WTC11 (cell line): ENCODE measurements at regions not wholly inside any gene's neighbourhood (a gene's known extent, or its start where the extent isn't known, plus 50 kb on each side); places are given as distances from the start of the nearest gene placed in this dataset.

Experiments
- ATAC-seq: fragments of 200-7000 bp; cut with Tn5 transposase; 2 replicates; pipeline ENCODE4 v1.10.0; 2021; ENCODE audit warnings: mild to moderate bottlenecking, moderate library complexity
- CTCF ChIA-PET: fragments of 300-600 bp; sonication (Branson Sonifier 250); formaldehyde crosslinking; loops from one replicate; lab custom pipeline; 2021; ENCODE audit warnings: antibody characterized with exemption; lab: Charles Lee
- POLR2A ChIA-PET: fragments of 350-600 bp; sonication (Branson Sonifier 250); formaldehyde crosslinking; loops from one replicate; lab custom pipeline; 2021; ENCODE audit warnings: antibody characterized with exemption; lab: Charles Lee
- DNase-seq: peaks from one replicate; pipeline ENCODE4 v3.0.0; 2021; ENCODE audit warnings: low spot score
- H3K27ac Mint-ChIP-seq: 2 replicates; pipeline ENCODE4 v1.8.0; 2021; ENCODE audit warnings: mixed read lengths
- H3K27me3 Mint-ChIP-seq: 2 replicates; pipeline ENCODE4 v1.8.0; 2021; ENCODE audit warnings: low read depth, mild to moderate bottlenecking, moderate library complexity, mixed read lengths
- H3K36me3 Mint-ChIP-seq: 2 replicates; pipeline ENCODE4 v1.8.0; 2021; ENCODE audit warnings: mixed read lengths
- H3K4me1 Mint-ChIP-seq: 2 replicates; pipeline ENCODE4 v1.8.0; 2022; ENCODE audit warnings: mixed read lengths
- H3K4me3 Mint-ChIP-seq: 2 replicates; pipeline ENCODE4 v1.8.0; 2021; ENCODE audit warnings: mild to moderate bottlenecking, moderate library complexity, mixed read lengths
- H3K9me3 Mint-ChIP-seq: 2 replicates; pipeline ENCODE4 v1.8.0; 2021; ENCODE audit warnings: mixed read lengths
- CREB1 ChIP-seq: sonication (generic); formaldehyde crosslinking; IDR thresholded peaks from 2 replicates; pipeline ENCODE4 v1.8.0; 2023; ENCODE audit warnings: mild to moderate bottlenecking, missing genetic modification reagents
- FOXP1 ChIP-seq: sonication (generic); formaldehyde crosslinking; IDR thresholded peaks from 2 replicates; pipeline ENCODE4 v1.8.0; 2022; ENCODE audit warnings: missing genetic modification reagents, mild to moderate bottlenecking, moderate library complexity, borderline replicate concordance
- HMGA2 ChIP-seq: fragments of 250-450 bp; sonication (Bioruptor Pico); IDR thresholded peaks from 2 replicates; pipeline ENCODE4 v1.4.0; 2021; ENCODE audit warnings: mild to moderate bottlenecking, moderate library complexity
- IRF2 ChIP-seq: sonication (generic); formaldehyde crosslinking; IDR thresholded peaks from 2 replicates; pipeline ENCODE4 v1.8.0; 2022; ENCODE audit warnings: low read depth, missing genetic modification reagents, borderline replicate concordance
- JUN ChIP-seq: sonication (generic); formaldehyde crosslinking; IDR thresholded peaks from 2 replicates; pipeline ENCODE4 v1.8.0; 2023; ENCODE audit warnings: mild to moderate bottlenecking, missing genetic modification reagents
- KAT7 ChIP-seq: sonication (generic); formaldehyde crosslinking; IDR thresholded peaks from 2 replicates; pipeline ENCODE4 v1.8.1; 2023; ENCODE audit warnings: missing genetic modification reagents, mild to moderate bottlenecking, borderline replicate concordance
- MXD4 ChIP-seq: fragments of 250-450 bp; sonication (Bioruptor Pico); IDR thresholded peaks from 2 replicates; pipeline ENCODE4 v1.8.0; 2021; ENCODE audit warnings: mild to moderate bottlenecking, moderate library complexity, borderline replicate concordance
- NFYB ChIP-seq: sonication (generic); formaldehyde crosslinking; conservative IDR thresholded peaks from 2 replicates; pipeline ENCODE4 v1.8.0; 2022; ENCODE audit warnings: low read depth, missing genetic modification reagents
- RELA ChIP-seq: sonication (generic); formaldehyde crosslinking; IDR thresholded peaks from 2 replicates; pipeline ENCODE4 v1.8.1; 2022; ENCODE audit warnings: missing genetic modification reagents, mild to moderate bottlenecking, borderline replicate concordance
- RORB ChIP-seq: fragments of 250-450 bp; sonication (Bioruptor Pico); IDR thresholded peaks from 2 replicates; pipeline ENCODE4 v1.9.0; 2021; ENCODE audit warnings: mild to moderate bottlenecking
- SOX15 ChIP-seq: fragments of 250-450 bp; sonication (Bioruptor Pico); IDR thresholded peaks from 2 replicates; pipeline ENCODE4 v1.9.0; 2021; ENCODE audit warnings: mild to moderate bottlenecking
- TEAD1 ChIP-seq: sonication (generic); formaldehyde crosslinking; IDR thresholded peaks from 2 replicates; pipeline ENCODE4 v1.8.0; 2022; ENCODE audit warnings: mild to moderate bottlenecking, missing genetic modification reagents
- TP53 ChIP-seq: sonication (generic); formaldehyde crosslinking; IDR thresholded peaks from 2 replicates; pipeline ENCODE4 v1.8.1; 2023; ENCODE audit warnings: mild to moderate bottlenecking, missing genetic modification reagents
- TF ChIP-seq, protein P1 (sequence below): sonication (generic); formaldehyde crosslinking; IDR thresholded peaks from 2 replicates; pipeline ENCODE4 v1.8.1; 2023; ENCODE audit warnings: mild to moderate bottlenecking, missing genetic modification reagents, borderline replicate concordance
- TF ChIP-seq, protein P2 (sequence below): sonication (generic); formaldehyde crosslinking; IDR thresholded peaks from 2 replicates; pipeline ENCODE4 v1.8.1; 2023; ENCODE audit warnings: mild to moderate bottlenecking, moderate library complexity, missing genetic modification reagents
- TF ChIP-seq, protein P3 (sequence below): sonication (generic); formaldehyde crosslinking; IDR thresholded peaks from 2 replicates; pipeline ENCODE4 v1.8.1; 2023; ENCODE audit warnings: mild to moderate bottlenecking, missing genetic modification reagents
- TF ChIP-seq, protein P4 (sequence below): fragments of 250-450 bp; sonication (Bioruptor Pico); conservative IDR thresholded peaks from 2 replicates; pipeline ENCODE4 v1.9.0; 2021; ENCODE audit warnings: mild to moderate bottlenecking
- TF ChIP-seq, protein P5 (sequence below): sonication (generic); formaldehyde crosslinking; IDR thresholded peaks from 2 replicates; pipeline ENCODE4 v1.8.1; 2022; ENCODE audit warnings: mild to moderate bottlenecking, moderate library complexity, missing genetic modification reagents

DNA sequence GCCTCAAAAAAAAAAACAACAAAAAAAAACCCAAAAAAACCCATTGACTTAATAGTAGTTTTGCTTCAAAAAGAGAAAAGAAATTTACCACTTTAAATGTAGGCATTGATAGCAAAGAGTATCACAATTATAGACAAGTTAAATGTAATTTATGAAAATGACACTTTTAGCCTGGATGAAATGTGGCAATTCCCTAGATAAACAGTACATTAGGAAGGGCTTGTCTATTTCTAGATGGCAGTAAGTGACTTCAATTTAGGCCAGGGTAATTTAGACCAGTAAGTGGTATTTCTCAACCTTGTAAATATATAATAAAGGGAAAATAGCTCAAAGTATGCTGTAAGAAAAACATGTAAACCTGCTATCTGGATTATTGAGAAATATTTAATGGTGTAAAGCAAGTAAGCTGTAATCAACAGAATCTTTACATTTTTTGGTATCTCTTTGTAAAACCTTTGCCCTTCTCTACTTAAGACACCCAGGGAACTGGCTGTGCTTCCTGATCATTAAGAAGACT lies 103.7 kb upstream of the RAPGEF2 start:
- ChIA-PET POLR2A (no interaction called here), CTCF (no interaction called here)
- H3K4me1 Mint-ChIP-seq = peaks cover 6% of the 10 kb centered on the region
- DNase-seq (no peak), ATAC-seq (no peak)
- no peak overlapping the region for H3K27ac Mint-ChIP-seq
- H3K4me3 Mint-ChIP-seq = no peak overlapping the region
- TF ChIP-seq RELA (CRISPR knock-in tag) (no peak), HMGA2 (no peak), FOXP1 (CRISPR knock-in tag) (no peak), MXD4 (CRISPR knock-in tag) (no peak), SOX15 (CRISPR knock-in tag) (no peak)
- TF ChIP-seq, protein P1, sequence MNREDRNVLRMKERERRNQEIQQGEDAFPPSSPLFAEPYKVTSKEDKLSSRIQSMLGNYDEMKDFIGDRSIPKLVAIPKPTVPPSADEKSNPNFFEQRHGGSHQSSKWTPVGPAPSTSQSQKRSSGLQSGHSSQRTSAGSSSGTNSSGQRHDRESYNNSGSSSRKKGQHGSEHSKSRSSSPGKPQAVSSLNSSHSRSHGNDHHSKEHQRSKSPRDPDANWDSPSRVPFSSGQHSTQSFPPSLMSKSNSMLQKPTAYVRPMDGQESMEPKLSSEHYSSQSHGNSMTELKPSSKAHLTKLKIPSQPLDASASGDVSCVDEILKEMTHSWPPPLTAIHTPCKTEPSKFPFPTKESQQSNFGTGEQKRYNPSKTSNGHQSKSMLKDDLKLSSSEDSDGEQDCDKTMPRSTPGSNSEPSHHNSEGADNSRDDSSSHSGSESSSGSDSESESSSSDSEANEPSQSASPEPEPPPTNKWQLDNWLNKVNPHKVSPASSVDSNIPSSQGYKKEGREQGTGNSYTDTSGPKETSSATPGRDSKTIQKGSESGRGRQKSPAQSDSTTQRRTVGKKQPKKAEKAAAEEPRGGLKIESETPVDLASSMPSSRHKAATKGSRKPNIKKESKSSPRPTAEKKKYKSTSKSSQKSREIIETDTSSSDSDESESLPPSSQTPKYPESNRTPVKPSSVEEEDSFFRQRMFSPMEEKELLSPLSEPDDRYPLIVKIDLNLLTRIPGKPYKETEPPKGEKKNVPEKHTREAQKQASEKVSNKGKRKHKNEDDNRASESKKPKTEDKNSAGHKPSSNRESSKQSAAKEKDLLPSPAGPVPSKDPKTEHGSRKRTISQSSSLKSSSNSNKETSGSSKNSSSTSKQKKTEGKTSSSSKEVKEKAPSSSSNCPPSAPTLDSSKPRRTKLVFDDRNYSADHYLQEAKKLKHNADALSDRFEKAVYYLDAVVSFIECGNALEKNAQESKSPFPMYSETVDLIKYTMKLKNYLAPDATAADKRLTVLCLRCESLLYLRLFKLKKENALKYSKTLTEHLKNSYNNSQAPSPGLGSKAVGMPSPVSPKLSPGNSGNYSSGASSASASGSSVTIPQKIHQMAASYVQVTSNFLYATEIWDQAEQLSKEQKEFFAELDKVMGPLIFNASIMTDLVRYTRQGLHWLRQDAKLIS (CRISPR knock-in tag) = no peak
- H3K9me3 Mint-ChIP-seq = no peaks in the 10 kb centered on the region
- H3K36me3 Mint-ChIP-seq = no peaks in the 10 kb centered on the region
- no peaks in the 10 kb centered on the region for H3K27me3 Mint-ChIP-seq

DNA sequence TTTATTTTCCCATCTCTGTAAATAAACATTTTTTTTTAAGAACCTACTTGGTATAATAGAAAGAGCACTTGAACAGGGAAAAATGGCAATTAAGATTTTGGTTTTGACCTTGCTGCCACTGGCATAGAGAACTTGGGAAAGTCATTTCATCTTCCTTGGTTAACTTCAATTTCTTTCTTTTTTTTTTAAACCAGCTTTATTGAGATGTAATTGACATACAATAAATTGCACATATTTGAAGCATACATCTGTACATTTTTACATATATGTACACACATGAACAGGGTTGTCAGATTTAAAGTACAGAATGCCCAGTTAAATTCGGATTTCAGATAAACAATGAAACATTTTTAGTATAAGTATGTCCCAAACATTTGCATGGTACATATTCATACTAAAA lies 103.0 kb upstream of the RAPGEF2 start:
- POLR2A ChIA-PET = no interaction called here

DNA sequence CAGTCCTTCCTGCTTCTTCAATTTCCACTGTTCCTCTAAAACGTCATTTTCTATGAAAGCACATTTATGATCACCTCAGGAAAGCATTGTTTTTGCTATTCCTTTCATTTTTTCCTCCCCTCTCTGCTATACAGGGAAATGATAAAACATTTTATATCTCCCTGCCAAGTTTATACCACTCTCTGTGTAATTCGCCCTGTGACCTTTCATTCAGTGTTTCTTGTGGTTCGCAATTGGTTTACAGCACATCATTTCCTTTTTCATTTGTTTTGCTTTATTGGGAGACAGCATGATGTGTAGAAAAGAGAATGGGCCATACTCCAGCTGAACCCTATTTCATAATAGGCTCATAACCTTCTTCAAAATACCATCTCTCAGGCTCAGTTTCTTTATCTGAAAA lies 99.9 kb upstream of the RAPGEF2 start:
- DNase-seq (no peak), ATAC-seq (no peak)
- TF ChIP-seq IRF2 (no peak), TP53 (CRISPR knock-in tag) (no peak), CREB1 (CRISPR knock-in tag) (no peak), KAT7 (CRISPR knock-in tag) (no peak), JUN (CRISPR knock-in tag) (no peak)
- TF ChIP-seq, protein P2, sequence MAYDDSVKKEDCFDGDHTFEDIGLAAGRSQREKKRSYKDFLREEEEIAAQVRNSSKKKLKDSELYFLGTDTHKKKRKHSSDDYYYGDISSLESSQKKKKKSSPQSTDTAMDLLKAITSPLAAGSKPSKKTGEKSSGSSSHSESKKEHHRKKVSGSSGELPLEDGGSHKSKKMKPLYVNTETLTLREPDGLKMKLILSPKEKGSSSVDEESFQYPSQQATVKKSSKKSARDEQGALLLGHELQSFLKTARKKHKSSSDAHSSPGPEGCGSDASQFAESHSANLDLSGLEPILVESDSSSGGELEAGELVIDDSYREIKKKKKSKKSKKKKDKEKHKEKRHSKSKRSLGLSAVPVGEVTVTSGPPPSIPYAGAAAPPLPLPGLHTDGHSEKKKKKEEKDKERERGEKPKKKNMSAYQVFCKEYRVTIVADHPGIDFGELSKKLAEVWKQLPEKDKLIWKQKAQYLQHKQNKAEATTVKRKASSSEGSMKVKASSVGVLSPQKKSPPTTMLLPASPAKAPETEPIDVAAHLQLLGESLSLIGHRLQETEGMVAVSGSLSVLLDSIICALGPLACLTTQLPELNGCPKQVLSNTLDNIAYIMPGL (CRISPR knock-in tag) = no peak
- TF ChIP-seq, protein P3, sequence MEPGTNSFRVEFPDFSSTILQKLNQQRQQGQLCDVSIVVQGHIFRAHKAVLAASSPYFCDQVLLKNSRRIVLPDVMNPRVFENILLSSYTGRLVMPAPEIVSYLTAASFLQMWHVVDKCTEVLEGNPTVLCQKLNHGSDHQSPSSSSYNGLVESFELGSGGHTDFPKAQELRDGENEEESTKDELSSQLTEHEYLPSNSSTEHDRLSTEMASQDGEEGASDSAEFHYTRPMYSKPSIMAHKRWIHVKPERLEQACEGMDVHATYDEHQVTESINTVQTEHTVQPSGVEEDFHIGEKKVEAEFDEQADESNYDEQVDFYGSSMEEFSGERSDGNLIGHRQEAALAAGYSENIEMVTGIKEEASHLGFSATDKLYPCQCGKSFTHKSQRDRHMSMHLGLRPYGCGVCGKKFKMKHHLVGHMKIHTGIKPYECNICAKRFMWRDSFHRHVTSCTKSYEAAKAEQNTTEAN (CRISPR knock-in tag) = no peak
- TF ChIP-seq, protein P4, sequence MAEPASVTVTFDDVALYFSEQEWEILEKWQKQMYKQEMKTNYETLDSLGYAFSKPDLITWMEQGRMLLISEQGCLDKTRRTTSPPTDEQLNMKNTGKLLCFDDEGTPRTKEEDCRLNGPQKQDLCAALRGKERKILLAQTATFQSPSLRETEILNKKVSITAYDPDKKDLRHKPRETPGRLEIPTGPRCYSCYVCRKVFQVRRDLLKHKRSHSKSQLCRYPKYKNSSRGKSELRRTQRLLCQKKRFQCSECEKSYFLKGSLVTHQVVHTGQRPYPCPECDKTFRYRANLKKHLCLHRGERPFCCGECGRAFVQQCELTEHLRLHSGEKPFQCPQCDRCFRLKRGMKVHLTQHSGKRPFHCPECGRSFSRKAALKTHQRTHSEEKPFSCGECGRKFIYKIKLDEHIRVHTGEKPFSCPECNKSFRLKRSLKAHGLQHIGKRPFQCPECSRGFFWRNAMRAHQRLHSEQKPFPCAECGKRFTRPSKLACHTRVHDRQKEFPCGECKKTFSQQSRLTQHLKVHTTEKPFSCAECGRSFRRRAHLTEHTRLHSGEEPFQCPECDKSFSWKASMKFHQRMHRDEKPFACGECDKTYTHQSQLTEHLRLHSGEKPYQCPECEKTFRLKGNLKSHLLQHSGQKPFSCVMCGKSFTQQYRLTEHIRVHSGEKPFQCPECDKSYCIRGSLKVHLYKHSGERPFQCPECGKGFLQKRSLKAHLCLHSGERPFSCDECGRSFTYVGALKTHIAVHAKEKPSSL (CRISPR knock-in tag) = no peak
- TF ChIP-seq, protein P5, sequence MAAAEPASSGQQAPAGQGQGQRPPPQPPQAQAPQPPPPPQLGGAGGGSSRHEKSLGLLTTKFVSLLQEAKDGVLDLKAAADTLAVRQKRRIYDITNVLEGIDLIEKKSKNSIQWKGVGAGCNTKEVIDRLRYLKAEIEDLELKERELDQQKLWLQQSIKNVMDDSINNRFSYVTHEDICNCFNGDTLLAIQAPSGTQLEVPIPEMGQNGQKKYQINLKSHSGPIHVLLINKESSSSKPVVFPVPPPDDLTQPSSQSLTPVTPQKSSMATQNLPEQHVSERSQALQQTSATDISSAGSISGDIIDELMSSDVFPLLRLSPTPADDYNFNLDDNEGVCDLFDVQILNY = no peak
- ChIA-PET CTCF (interaction anchor here (1.4 kb wide), 1 partner anchor 11 kb away, joined by 4 read pairs; no protein-coding TSS in a partner anchor), POLR2A (no interaction called here)
- no peaks in the 10 kb centered on the region for H3K9me3 Mint-ChIP-seq
- peaks cover 16% of the 10 kb centered on the region for H3K4me1 Mint-ChIP-seq
- no peaks in the 10 kb centered on the region for H3K36me3 Mint-ChIP-seq
- no peak overlapping the region for H3K27ac Mint-ChIP-seq
- H3K27me3 Mint-ChIP-seq = peaks cover 23% of the 10 kb centered on the region
- H3K4me3 Mint-ChIP-seq = no peak overlapping the region

More for the DNA sequence above, 103.0 kb upstream of the RAPGEF2 start:
- no peak for ATAC-seq
- TF ChIP-seq HMGA2 (no peak), TEAD1 (CRISPR knock-in tag) (no peak), NFYB (CRISPR knock-in tag) (no peak), RORB (CRISPR knock-in tag) (no peak)
- TF ChIP-seq, protein P3 (CRISPR knock-in tag) = no peak
- Mint-ChIP-seq H3K36me3 (no peaks in the 10 kb centered on the region), H3K4me3 (no peak overlapping the region), H3K4me1 (peaks cover 6% of the 10 kb centered on the region), H3K27me3 (no peaks in the 10 kb centered on the region), H3K9me3 (no peaks in the 10 kb centered on the region), H3K27ac (no peak overlapping the region)
- DNase-seq = no peak
- CTCF ChIA-PET = no interaction called here
